HS-5 (cell line): ENCODE measurements at regions not wholly inside any gene's neighbourhood (a gene's known extent, or its start where the extent isn't known, plus 50 kb on each side); places are given as distances from the start of the nearest gene placed in this dataset.

Source experiments
- DNase-seq: peaks from one replicate; pipeline ENCODE4 v3.0.0-alpha.2; 2012; ENCODE audit warnings: low read depth

DNA sequence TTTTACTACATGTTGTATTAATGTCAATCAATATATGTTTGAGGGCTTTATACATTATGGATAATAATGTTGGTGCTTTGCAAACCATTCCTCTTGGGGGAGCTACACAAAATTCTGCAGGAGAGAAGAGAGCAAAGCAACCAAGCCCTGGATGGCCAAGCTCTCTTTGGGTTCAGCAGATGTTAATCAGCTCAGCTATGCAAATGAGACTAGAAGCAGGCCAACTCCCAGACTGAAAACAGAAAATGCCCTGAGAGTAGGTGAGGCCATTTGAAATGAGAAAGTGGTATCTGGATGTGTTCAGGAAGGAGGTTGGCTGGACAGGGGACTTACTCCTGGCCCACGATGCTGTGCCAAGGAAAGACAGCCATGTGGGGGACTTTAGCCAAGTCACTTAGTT is 387.0 kb downstream of the BCOR start:
- DNase-seq: no peak

DNA sequence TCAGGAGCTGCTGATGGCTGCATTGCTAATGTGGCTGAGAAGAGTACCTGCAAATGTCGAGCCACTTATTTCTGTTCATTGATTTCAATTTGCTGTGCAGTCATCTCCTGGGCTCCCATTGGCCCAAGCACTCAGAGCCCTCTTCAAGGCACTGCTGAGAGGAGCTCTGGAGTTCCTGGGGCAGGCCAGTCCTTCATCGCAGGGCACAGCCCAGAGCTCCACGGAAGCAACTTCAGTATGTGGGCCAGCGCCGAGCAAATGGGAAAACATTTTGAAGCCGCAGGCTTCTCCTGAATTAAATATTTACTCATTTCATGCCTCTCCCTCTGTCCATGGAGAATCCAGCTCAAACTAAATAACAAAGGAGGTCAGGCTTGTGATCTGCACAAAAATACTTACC is 383.3 kb downstream of the BCOR start:
- no peak for DNase-seq

DNA sequence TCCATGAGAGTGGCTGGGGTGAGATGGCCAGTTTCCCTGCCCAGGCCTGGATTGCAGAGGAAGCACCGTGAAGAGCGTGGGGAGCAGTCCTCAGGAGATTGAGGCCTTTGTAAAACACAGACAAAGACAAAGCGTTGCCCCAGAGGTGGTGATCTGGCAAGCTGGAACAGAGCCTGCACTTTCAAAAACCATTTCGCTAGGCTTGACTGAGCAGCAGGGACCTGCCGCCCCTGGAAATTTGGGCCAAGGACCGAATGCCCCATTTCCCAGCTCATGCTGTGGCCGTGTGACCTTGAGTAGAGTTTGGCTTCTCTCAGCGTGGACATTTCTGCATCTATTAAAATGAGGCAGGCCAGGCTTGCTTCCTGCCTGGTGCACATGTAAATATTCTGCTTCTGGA is 381.4 kb downstream of the BCOR start:
- no peak for DNase-seq

DNA sequence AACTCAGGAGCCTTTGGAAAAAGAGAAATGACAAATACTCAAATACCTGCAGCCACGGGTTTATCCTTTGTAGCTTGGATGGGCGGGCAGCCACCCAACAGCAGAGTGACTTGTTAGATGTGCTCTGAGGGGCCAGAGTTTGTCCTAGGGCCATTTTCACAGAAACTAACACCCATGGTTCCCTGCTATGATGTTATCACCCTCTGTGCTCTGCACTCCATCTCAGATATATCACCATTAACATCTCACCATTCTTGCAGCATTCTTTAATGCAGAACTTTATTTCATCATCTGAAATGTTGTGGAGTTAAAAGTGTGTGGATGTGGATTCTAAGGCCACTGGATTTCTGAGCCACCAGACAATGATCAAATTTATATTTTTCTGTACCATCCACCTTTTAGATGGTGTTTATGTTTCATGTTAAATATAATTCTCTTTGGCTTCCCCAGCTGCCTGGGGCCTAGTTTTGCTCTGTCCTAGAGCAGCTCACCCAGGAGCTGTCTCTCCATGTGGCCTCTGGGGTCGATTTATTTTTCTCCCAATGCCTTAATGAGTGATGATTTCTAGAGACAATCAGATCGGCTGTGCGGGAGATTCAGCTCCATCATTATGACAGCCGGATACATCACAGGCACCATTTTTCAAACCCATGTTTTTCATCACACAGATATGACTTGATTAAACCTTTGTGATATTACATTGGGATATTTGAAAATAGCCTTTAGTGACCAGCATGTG is 380.8 kb downstream of the BCOR start:
- DNase-seq: no peak

DNA sequence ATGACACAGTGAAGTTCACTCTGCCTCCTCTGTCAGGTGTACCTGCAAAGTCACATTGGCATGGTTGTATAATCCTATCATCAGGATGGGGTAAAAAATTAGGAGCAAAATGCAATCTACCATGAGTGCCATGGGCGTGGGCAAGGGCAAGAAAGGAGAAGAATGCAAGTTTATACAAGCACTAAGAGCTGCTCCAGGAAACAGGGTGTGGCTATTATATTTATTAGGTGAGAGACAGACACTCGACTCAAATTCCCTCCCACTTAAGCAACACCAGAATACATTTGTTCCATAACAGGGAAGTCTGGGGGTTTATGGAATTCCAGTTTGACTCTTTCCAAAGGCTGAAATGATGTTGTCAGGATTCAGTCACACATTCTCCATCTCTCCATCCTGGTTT is 378.8 kb downstream of the BCOR start:
- no peak for DNase-seq

DNA sequence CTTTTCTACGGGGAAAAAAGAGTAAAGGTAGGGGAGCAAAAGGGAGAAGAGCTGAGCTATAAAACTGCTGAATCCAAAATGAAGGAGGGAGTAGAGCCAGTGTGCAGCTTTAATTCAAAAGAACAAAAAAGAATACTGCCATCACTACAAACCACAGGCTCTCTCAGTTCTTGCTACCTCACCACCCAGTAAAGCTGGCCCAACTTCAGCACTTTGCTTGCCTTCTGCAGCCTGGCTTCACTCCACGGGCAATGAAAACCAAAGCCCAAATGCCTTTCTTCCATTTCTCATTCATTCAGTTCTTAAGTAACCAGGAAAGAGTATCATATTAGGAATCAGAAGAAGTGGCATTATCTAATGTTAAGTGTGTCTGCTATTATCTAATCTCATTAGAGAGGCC is 376.8 kb downstream of the BCOR start:
- no peak for DNase-seq

DNA sequence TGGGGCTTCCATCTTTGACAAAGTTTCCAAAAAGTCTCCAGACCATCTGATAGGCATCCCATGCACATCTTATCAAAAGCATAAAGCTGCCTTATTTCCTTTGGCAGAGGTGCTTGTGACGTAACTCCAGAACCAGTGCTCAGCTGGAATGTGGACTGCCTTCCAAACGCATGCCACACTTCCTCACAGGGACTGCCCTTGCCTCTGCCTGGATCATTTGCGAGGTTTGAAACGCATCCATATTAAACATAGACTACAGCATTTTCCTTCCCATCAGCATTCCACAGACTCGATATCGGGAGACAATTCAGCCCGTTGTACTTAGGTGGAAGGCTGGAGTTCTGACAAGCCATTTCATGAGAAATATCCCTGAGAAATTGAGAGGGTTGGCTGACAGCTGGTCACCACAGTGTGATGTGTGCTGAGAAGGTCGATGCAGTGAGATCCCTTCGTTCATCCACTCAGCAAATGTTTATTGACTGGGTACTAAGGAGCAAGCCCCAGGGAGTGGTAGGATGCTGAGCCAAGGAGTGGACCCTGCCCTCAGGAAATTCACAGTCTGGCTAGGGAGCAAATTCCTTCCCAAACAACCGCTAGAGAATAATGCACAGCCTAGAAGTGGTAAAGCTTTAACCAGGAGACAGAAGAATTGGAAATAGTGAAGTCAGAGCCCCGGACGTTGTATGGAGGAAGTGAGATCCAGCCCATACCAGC is 376.0 kb downstream of the BCOR start:
- no peak for DNase-seq

DNA sequence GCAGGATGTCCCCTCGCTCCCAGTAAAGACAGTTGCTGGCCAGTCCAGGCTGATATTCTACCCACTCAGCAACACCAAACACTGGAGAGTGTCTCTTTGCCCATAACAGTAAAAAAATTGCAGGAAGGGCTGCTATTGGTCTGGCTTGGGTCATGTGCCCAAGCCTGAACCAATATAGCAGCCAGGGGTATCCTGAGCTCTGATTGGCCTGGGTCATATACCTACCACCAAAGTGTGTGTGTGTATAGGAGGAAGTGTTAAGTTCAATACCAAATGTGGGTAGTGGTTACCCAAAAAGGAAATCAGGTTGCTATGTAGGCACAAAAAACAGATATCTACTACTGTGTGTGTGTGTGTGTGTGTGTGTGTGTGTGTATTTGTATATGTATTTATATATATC is 373.2 kb downstream of the BCOR start:
- no peak for DNase-seq

DNA sequence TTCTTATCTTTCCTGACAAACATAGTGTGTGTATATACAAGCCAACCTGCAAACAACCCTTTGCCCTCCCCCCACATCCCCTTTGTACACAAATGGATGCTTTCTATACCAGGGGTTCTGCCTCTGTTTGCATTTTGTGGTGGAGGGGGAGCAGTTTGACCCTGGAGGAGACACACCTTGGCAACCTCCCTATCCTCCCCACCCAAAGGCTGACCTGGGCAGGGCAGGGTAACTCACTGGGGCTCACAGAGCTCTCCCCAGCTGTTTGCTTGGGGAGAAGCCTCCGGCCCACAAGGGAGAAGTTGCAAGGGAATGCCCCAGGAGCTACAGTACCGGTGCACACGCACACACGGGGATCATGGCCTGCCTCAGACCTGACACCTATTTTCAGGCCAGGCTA is 372.6 kb downstream of the BCOR start:
- DNase-seq: no peak

DNA sequence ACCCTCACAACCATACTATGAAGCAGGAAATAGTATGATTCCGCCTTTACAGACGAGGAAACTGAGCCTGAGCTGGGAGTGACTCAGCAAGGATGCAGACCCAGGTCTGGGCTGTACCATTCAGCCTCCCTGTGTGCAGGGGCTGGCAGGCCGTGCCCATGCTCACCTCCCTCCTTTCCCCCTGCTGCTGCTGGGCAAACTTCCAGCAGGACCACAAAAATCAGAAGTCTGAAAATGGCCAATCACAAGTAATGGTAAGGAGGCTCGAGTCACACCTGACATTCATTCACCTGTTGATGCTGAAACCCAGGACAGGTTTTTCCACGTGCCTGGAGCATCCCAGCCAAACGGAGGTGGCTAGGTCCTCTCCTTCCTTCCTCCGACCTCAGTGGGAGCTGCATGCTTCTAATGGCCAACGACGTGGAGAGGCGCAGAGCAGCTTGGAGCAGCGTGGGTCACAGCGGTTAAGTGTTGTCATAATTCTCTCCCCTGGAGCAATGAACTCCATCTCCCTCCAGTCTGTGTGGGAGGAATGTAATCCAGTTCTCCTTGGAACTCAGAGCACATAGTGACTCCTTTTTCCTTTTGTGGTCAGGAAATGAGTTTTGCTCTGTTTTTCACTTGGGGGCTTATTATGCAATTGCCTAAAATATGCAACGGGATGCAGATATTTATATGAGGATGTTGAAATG is 371.7 kb downstream of the BCOR start:
- peak; percentile 45 for DNase-seq

DNA sequence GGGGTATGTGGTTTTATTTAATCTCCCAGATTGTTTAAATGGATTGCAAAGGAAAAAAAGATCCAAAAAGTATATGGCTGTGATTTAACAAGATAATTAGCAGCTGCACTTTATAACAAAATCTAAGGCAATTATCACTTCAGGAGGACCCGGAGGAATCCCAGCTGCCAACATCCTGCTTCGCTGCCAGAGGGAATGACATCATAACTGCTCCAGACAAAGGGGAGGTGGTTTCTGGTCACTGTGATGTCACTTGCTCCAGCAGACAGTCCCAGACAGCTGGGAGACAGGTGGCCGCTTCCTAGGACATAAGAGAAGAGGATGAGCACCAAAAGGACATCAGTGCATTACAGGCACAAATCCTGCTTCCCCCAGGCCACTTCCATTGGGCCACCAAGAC is 371.0 kb downstream of the BCOR start:
- DNase-seq: no peak

DNA sequence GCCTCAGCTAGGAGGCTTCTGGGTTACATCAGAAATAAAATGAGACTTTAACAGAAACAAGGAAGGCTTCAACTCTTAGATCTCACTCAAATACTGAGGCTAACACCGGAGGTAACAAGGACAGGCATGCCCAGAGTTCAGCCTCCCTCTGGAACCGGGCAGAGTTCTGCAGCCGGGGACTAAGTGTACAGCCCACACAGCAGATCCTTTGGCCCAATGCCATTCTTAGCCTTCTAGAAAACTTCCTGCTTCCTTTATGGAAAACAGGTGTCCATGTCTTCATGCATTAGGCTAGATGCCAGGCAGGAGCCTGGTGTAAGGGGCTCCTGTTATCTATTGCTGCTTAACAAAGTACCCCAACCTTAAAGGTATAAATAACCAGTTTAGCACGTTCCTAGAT is 369.7 kb downstream of the BCOR start:
- no peak for DNase-seq

DNA sequence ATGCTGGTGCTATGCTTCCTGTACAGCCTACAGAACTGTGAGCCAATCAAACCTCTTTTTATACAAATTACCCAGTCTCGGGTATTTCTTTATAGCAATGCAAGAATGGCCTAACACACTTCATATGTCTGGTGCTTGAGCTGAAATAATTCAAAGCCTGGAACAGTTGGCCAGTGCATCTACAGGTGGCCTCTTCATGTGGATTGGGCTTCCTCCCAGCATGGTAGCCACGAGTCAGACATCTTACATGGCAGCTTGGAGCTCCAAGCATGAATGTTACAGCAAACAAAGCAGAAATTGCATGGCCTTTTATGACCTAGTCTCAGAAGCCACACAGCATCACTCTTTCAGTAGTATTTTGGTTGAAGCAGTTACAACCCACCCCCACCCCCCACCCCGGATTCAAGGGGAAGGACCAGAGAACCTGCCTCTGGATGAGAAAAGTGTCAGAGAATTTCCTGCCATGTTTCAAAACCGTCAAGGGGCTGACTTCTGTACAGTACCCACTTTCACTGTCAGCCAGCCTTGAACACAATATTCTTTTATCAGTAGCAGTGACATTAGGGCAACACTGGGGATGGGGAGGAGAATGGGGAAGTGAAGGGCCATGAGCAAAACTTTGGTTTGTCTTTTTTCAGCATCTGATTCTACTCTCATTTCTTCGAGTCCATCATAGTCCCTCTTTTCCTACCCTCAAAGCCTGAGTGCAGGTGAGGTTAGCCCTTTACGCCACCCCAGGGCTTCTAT is 368.7 kb downstream of the BCOR start:
- DNase-seq: no peak

DNA sequence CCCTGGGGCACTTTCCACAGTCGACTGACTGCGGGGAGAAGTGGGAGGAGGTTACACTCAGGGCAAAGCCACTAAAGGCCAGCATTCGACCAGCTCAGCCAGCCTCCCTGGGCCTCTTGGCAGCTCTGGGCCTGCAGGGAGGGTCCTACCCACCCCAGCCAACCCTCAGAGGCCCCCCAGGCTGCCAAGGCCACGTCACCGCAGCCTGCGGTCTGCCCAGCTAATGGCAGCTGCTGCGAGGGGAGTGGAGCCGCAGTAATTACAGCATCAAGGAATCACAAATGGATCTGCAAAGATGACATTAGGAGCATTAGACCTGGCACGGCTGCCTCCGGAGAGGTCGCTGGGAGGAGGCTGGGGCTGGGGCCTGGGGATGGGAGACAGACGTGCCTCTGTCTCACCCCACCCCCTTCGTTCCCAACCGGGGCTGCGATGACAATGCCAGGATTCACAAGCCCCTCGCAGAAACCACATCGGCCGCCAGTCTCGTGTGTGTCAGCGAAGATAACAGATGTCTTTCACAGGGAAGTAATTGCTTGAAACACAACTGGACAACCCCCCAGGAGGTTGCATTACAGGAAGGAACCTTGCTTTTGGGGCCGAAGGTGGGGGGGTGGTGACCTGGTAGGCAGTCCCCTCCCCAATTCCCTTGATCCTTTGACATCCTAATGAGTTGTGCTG is 367.6 kb downstream of the BCOR start:
- DNase-seq: no peak

DNA sequence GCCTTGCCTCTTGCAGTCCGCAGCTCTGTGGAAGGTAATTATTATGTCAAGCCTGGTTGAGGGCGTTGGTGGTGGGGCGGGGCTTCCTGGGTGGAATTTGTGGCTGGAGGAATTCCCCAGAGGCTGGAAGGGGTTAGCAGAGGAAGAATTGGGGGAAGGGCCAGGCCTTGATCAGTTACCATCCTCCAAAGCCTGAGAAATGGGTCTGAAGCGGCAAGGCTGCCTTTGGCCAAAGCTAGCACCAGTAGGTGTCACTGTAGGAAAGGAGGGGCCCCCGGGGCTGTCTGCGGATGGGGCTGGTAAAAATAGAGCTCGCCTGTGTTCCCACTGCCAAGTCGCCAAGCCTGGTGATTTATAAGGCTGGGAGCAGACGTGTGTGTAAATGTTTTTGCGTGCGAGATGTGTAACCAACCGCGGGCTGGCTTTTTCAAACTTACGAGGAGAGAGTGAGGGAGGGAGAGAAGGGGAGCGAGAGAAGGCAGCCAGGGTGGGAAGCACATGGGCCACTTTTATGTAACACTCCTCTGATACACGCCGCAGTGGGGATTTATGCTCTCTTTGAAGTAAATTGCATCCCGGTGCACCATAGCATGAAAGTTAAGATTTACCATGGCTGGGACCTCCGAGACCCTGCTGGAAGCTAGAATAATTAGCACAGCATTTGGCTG is 367.0 kb downstream of the BCOR start:
- no peak for DNase-seq

DNA sequence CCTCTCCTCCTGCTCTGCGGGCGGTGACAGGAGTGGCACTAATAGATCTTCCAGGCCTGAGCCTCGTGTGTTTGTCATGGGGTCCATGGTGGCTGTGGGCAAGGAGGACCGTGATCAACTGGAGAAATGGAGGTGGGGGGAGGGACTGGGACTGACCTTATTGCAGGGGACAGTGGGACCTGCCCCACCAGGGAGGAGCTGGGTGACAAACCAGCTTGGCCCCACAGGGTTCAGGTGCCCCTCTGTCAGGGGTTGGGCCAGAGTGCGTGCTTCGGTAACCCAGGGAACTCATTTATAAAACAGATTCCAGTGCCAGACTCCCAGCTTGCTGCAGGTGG is 366.5 kb downstream of the BCOR start:
- no peak for DNase-seq

DNA sequence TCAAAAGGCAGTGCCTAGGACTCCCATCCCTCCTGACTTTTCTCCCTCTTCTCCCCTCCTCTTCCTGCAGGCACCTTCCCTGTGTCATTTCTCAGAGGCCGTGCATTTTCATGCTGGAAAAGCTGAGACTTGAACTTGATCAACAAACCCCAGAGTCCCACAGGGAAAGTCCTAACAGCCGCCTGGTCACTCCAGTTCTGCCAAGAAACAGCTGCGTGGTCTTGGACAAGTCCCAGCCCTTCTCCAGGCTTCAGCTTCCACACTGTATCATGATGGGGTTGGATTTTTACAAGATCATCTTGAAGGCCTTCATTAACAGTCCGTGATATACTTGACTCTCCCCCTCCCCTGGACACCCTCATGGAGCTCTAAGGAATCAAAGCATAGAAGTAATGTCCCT is 366.0 kb downstream of the BCOR start:
- DNase-seq: no peak

DNA sequence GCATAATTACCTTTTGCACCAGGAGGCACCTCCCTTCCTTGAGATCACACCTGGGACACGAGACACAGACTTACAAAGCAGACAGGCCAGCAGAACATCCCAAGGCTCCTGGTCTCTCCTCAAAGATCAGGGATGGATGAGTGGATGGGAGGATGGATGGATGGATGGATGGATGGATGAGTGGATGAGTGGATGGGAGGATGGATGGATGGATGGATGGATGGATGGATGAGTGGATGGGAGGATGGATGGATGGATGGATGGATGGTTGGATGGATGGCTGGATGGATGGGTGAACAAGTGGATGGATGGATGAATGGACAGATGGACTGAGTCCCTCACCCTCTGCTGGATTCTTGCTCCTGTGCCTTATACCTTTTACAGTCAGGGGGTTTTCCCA is 364.0 kb downstream of the BCOR start:
- DNase-seq: no peak

DNA sequence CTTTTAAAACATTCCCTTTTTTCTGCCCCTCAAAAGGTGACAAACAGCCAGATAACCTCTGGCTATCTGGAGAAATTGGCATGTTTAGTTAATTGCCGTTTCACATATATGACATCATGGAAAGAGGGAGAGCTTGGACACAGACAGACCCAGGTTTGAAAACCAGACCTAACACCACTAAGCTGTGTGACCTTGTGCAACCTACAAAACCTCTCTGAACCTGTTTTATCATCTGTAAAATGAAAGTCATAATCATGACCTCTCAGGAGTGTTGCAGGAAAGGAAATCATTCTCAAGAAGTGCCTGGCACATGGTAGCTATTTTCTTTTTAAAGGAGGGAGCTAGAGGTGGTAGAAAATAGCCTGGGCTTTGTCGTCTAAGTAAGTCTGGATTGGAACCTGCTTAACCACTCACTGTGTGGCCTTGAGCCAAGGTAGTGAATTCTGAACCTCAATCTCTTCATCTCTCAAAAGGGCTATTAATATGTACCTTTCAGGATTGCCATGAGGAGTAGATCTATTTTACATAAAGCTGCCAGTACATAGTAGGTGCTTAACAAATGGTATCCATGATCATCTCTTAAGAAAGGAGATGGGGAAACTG is 363.5 kb downstream of the BCOR start:
- no peak for DNase-seq

DNA sequence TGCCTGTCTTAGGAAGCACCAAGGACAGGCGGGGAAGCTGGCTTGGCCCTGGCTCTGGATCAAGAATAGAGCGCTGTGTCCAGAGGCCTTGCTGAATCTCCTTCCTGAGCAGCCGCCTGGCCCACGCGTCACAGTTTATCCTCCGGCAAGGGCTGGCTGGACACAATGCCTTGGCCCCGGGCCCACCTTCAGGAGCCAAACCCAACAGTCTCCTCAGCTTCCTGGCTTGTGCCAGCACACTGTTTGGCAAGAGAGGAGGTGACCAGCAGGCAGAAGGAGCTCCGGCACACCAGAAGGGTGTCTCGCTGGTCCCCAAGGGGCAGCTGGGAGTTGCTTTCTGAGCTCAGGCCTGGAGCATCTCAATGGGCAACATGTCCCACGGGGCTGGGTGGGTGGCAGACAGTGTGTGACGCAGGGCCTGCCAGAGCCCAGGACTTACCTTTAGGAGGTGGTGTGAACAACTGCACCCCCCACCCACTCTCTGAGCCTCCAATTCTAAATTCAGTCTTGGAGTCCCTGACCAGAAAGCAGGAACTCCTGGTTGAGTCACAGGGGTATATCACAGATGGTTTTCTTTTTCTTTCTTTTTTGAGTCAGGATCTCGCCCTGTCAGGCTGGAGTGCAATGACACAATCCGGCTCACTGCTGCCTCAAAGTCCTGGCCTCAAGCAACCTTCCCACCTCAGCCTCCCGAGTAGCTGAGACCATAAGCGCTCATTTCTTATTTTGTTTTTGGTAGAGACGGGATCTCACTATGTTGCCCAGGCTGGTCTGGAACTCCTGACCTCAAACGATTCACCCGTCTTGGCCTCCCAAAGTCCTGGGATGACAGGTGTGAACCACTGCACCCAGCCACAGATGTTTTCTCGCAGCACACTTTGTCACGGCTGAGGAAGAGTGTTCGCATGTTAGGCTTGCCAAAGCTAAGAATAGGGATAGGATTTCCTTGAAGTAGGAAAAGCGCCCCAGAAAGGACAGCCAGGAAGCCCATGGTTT is 361.2 kb downstream of the BCOR start:
- no peak for DNase-seq
